HG03103 (cell line): ENCODE measurements at regions not wholly inside any gene's neighbourhood (a gene's known extent, or its start where the extent isn't known, plus 50 kb on each side); places are given as distances from the start of the nearest gene placed in this dataset.

ENCODE experiments used
- ATAC-seq: cut with Tn5 transposase; IDR thresholded peaks from one replicate; pipeline ENCODE4 v1.9.1; 2021; ENCODE audit warnings: low read depth; ENCODE audit not compliant: unreplicated experiment

DNA sequence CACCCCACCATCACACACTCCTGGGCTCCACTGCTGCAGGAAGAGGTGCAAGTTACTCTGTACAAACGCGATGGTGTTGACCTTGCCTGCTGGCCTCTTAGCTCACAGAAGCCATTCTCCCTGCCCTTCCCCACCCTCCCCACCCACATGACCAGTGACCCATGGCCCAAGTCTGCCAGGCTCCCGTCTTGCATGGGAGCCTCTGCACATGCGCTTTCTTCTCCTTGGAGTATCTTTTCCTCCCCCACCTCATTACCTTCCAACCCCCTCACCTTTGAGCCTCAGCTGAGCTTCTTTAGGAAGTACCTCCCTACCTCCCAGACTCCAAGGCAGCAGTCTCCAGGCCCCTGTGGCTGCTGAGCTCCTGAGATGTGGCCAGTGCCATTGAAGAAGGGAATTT is 337.7 kb upstream of the ZNF32 start:
- ATAC-seq = no peak

DNA sequence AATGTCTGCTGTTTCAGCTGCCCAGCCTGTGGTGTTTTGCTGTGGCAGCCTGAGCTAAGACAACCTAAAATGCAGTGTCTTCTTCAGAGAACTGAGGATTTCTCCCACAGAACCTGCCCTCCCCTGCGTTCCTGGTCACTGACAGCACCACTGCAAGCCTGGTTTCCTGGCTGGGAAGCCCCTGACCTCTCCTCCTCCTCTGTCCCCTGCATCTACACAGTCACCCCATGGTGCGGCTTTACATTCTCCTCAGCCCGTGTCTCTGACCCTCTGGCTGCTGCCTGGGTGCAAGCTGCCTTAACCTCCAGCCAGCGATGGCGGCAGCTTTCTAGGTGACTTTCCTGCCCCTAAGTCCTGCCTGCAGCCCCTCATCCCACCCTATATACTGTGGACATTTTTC is 337.3 kb upstream of the ZNF32 start:
- no peak for ATAC-seq

DNA sequence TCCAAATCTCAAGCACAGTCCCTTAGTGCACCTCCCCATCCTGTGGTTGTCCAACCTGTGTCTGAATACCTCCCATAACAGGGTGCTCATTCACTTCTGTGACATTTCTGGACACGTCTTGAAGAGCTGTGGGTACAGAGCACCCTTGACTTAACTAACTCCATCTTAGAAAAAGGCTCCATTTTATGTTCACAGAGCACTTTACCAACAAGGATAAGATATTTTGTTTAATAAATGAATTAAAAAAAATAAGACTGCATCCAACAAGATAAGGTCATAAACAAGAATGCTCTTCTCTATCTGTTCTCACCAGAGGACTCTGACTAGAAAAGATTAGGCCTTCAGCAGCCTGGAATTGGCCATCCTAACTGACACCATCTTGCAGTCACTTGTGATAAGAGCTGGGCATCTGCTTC is 335.2 kb upstream of the ZNF32 start:
- no peak for ATAC-seq

DNA sequence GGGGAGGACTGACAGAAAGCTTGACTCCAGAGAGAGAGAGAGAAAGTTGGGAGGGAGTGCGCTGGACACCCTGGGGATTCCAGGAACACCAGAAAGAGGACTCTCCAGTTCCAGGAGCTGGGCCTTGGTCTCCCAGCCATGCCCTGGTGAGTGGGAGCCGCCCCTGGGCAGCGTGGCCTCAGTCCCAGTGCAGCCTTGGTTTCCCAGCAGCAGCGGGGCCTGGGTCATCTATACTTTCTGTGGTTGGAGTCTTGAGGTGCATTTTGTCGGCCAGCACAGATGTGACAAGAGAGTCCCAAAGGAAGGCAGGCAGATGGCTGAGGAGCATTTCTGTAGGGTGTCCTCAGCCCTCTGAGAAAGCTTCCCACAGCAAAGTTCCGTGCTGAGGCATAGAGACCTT is 334.7 kb upstream of the ZNF32 start:
- no peak for ATAC-seq

DNA sequence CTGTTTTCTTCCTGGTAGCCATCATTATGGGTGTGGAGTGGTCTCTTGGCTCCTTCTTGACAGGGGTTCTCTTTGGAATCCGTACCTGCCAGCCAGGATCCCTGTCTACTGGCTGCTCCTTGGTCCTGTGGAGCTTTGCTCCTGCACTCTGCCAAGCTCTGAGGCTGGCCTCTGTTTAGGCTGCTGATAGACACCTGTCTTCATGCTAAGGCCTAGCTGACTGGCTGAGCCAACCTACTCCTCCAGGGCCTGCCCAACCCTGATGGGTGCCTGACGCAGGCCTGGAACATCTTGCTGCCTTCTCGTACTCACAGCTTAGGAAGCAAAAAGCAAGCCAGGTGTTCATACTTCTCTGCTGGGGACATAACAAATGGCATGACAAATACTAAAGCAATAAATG is 333.6 kb upstream of the ZNF32 start:
- ATAC-seq = no peak

DNA sequence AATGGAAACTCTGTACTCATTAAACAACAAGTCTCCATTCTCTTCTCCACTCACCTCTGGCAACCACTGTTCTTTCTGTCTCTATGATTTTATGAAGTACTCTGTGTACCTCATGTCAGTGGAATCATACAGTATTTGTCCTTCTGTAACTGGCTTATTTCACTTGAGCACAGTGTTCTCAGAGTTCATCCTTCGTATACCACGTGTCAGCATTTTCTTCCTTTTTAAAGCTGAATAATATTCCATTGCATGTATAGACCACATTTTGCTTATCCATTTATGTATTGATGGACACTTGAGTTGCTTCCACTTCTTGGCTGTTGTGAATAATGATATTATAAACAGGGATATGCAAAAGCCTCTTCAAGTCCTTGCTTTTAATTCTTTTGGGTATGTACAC is 333.0 kb upstream of the ZNF32 start:
- no peak for ATAC-seq

DNA sequence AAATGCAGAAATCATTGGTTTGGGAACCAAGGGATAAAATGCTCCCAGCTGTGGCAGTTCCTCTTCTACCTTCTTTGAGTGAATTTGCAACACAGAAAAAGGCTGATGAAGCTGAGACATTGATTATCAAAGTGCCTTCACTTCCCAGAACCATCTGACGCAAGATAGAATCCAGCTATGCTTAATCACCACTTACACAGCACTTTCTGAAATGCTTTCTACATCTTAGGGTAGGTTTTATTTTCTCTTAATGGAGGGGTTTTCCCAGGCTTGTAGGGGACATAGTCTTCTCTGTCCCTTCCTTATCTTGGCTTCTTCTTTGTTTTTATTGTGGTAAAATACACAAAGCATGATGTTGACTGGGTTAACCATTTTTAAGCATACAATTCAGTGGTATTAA is 332.6 kb upstream of the ZNF32 start:
- no peak for ATAC-seq

DNA sequence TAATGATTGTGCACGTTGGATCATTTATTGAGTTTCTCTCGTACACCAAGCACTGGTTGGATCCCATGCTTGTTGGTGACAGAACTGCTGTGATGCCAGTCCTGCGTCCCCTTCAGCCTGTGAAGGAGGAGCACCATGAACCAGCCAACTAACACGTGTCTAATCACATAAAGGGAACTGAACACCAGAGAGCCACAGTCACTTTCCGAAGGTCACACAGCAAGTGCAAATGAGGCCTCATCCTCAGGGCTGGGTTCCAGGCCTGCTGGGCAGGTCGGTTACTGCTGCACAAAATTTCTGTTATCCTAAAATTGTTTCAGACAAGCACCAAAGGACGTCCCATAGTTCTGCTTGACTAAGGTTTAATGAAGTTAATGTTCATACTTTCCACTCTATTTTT is 332.0 kb upstream of the ZNF32 start:
- no peak for ATAC-seq

DNA sequence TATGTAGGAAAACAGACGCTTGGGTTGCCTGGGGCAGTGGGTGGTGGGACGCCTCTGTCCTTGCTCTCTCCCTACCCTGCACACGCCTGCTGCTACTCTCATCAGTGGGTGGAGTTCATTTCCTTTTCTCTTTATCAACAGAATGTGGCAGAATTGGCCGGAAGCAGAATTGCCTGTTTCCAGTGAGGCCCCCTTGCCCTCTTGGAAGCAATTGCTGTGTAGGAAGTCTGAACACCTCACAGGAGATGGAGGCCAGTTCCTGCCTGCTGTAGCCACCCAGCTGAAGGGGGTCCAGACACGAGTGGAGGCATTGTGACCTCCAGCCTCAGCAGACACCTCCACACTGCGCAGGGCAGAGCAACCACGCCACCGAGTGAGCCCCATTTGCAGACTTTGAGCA is 331.6 kb upstream of the ZNF32 start:
- ATAC-seq = no peak

DNA sequence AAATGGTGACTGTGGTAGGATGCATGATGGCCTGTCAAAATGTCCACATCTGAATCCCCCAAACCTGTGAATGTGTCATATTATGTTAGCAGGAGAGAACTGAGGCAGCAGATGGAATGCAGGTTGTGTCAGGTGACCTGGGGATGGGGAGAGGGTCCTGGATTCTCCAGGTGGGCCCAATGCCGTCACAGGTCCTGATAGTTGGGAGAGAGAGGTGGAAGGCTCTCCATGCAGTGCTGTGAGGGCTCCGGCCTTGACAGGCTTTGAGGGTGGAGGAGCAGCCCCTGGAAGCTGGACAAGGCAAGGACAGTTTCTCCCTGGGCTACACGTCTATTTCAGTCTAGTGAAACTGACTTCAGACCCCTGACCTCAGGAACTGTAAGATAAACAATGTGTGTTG is 330.9 kb upstream of the ZNF32 start:
- no peak for ATAC-seq

DNA sequence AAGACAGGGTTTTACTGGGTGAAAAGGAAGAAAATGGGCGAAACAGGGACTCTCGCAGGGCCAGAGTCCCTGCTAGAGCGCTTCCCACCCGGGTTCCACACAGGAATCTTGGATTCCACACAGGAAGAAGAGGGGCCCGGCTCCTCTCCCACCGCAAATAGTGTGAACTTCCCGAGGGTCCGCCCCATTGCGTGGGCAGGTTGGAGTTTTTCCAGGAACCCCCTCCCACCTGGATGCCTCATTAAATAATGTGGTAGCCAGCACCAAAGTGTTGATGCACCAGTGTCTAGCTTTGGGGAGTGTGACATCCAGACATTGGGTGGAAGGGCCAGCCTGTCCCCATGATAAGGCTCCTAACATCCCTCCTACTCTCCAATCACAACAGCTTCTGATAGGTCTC is 330.3 kb upstream of the ZNF32 start:
- ATAC-seq = no peak

DNA sequence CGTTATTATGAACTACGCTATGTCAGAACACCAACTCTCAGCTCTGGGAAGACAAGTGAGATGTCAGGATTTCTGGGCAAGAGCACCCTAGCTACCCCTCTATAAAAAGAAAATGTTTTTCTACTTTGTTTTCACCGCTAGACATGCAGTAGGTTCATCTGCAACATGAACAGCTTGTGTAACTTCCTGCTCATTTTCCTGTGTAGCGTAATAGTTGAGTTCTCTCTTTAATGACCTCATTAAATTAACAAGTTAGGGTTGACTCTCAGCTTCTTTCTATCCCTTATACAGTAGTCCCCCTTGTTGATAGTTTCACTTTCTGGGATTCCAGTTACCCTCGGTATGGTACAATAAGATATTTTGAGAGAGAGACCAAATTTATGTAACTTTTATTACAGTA is 329.4 kb upstream of the ZNF32 start:
- ATAC-seq = no peak

DNA sequence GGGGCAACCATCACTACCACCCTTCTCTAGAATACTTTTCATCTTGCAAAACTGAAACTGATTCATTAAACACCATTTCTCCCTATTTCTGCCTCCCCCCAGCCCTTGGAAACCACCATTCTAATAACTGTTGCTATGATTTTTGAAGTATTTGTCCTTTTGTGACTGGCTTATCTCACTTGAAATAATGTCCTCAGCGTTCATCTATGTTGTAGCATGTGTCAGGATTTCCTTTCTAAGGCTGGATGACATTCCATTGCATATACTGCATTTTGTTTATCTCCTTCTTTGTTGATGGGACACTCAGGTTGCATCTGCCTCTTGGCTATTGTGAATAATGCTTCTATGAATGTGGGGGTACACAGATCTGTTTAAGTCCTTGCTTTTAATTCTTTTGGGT is 327.6 kb upstream of the ZNF32 start:
- ATAC-seq = no peak

DNA sequence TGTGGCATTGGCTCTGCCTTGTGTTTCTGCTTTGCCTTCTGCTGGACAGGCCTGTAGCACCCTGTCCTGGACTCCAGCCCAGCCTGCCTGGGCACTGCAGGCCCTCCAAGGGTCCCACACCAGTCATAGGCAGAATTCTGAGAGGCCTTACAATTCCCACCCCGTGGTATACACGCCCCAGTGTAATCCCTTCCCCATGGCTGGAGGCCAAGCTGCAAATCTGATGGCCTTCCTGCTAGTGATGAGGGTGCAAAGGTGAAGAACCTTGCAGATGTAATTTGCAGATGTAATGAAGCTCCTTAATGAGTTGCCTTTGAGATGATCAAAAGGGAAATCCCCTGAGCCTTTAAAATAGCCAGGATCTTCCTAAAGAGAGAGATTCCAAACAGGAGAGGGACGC is 325.1 kb upstream of the ZNF32 start:
- no peak for ATAC-seq

DNA sequence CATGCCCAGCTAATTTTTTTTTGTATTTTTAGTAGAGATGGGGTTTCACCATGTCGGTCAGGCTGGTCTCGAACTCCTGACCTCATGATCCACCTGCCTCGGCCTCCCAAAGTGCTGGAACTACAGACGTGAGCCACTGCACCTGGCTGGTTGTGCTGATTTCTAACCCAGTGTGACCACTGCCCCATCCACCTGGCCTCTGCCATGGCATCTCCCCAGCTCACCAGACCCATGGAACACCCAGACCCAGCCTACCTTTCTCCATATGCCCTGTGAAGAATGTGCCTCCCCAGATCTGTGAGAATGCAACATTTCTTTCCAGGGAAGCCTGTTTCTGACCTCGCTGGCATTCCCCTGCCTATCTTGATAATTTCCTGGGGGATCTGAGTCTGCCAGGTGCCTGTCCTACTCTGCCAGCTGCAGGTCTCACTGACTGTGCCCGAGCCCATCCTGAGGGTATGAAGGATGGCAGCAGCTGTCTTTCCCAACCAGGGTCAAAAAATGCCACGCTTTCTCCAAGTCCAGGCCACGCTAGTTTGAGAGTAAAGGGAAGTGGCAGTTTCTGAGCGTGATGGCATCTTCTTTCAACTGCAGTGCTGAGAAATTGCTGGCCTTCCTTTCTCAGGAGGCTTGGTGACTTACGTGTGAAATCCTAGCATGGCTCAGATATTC is 324.4 kb upstream of the ZNF32 start:
- no peak for ATAC-seq

DNA sequence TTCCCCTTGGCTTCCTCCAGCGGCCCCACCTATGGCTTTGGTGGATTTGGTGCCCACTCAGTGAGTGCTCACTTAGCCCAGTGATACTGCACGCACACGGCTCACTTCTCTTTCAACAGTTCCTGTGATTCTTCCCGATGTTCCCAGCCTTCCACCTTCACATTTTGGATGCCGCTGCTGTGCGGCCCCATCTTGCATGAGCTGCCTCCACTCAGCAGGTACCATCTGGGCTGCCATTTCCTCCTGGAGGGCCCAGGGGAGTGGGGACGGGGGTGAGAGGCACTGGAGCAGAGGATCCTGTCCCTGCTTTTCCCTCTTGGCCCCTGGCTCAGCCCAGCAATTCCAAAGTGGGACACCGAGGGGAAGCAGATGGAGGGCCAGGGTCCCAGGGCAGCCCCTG is 323.3 kb upstream of the ZNF32 start:
- no peak for ATAC-seq

DNA sequence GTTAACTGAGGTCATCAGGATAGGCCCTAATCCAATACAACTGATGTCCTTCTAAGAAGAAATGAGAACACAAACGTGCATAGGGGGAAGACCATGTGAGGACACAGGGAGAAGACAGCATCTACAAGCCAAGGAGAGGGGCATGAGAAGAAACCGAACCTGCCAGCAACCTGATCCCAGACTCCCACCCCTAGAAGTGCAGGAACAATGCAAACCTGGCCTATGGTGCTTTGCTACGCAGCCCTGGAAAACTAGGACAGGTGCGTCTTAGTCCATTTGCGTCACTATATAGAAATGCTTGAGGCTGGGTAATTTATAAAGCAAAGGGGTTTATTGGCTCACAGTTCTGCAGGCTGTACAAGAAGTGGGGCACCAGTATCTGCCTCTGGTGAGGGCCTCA is 322.6 kb upstream of the ZNF32 start:
- no peak for ATAC-seq

DNA sequence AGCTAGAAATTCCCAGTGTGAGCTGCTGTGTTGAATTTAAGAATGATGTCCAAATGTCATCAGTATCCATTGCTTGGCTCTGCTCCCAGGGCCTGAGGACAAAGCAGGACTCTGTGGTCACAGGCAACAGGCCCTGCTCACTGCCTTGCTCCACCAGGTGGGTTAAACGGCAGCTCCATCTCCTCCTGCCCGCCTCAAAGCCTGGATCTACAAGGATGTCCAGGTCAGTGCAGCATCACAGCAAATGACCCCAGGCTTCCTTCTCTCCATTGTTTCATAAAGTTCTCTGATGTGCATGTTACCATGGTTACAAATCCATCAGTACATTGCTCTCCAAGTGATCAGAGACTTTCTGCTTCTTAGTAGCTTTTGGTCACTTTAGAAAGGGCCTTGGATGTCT is 322.0 kb upstream of the ZNF32 start:
- ATAC-seq = no peak

DNA sequence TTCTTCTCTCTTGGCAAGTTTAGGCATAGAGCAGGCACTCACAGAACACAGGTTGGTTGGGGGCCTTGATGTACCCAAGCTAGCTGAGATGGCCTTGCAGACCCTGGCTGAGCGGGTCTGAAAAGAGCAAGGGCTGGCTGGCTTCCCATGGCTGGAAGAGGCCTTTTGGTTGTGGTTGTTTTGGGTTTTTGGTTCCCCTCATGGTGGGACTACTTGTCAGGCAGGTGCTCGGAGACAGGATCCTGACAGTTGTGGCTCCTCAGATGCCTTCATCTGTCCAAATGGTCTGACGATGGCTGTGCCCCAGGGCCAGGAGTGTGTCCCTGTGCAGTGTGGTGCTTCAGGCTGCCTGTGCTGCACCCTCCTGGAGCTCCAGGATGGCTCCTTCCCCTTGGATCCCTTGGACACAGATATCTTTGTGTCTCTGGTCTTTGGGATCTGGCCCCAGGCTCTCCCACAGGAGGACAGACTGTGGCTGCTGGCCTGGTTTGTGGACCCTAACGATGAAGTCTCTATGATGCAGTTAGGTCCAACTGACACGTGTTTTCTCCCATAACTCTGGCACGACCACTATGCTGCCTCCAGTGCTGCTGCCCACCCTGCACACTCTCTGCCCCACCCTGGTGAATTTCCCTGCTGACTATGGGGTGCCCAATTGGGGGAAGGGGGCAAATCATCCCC is 321.5 kb upstream of the ZNF32 start:
- ATAC-seq = no peak

DNA sequence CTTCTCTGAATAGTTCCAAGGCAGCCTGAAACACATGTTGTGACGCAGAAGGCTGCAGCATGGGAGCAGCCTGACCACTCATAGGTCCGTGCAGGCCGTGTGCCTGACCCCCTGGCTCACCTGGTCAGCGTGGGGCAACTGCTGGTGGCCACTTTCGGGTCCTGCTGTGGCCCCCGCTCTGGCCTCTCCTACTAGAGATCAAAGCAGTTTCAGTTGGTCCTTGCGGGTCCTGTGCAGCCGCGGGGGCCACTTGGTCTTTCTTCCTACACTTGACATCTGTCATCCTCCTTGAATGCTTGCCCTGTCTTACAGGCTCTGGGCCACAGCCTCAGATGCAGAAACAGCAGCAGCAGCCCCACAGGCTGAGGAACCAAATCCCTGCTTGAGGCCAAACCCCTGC is 320.8 kb upstream of the ZNF32 start:
- no peak for ATAC-seq

DNA sequence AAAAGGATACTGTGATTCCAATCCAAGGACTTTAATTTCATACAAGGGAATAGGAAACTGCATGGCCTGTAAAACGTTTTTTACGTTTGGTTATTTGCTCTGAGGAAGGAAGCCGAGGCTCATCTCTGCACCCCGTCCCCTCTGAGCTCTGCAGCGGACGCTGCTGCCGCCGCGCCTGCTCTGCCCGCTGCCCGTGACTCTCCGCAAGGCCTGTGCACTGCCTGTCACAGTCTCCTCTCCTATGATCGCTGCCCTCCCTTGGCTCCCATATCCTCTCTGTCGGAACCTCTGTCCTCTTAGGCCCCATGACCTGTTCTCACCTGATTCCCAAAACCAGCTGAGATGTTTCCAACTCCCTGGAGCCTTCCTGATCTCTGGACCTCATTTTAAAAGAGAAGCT is 320.3 kb upstream of the ZNF32 start:
- ATAC-seq = no peak

DNA sequence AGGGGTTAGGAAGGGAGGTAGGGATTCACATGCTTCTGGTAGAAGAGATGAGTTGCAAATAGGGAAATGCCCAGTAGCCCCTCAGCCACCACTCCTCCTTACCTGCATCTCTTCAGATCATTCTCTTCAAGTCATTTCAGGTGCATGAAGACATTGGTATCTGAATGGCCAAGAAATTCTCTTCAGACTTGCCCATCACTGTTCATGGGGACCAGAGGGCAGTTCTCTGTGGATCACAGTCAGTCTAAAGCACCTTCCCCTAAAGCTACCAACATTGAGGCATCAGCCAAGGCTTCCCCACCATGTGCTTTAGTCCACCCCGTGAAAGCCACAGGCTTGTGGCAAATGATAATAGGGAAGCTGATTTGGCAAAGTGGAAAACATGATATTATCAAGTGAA is 319.4 kb upstream of the ZNF32 start:
- no peak for ATAC-seq

DNA sequence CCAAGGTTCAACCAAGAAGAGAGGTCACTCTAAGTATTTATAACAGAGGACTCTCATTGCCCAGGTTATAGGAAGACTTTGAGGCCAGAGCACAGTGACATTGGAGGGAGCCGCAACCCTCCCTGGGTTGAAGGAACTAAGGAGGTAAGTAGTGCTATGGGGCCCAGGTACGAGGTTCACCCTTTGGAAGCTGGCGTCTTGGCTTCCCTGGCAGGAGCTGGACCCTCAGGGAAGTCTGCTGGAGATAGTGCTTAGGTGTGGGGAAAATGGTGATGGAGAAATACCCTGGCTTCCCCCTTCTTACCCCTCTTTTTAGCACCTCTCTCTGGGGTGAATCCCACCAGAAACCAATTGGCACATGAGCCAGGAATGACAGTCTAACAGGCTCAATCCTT is 317.9 kb upstream of the ZNF32 start:
- no peak for ATAC-seq
